Panc1 (cell line): ENCODE measurements at regions not wholly inside any gene's neighbourhood (a gene's known extent, or its start where the extent isn't known, plus 50 kb on each side); places are given as distances from the start of the nearest gene placed in this dataset.

Experiments
- POLR2AphosphoS5 ChIP-seq: IDR thresholded peaks from 2 replicates; pipeline ENCODE4 v1.6.1; 2012; ENCODE audit warnings: mild to moderate bottlenecking, low read depth, low read length, moderate library complexity
- SIN3A ChIP-seq: IDR thresholded peaks from 2 replicates; pipeline ENCODE4 v1.6.1; 2012; ENCODE audit warnings: low read depth, mild to moderate bottlenecking, low read length, moderate library complexity, borderline replicate concordance; ENCODE audit not compliant: insufficient read depth
- TF ChIP-seq, protein P1 (sequence below), 2 experiments: IDR thresholded peaks; 2 replicates each; pipeline ENCODE4 v1.6.1; 2011 to 2012; ENCODE audit warnings: low read depth in 2 of 2, control low read depth in 1 of 2, low read length in 1 of 2, mild to moderate bottlenecking in 1 of 2, moderate library complexity in 1 of 2; ENCODE audit not compliant: insufficient read depth in 1 of 2
- TF ChIP-seq, protein P2 (sequence below): fragments of 450-650 bp; IDR thresholded peaks from 2 replicates; pipeline ENCODE4 v1.5.1; 2017; ENCODE audit warnings: mild to moderate bottlenecking

DNA sequence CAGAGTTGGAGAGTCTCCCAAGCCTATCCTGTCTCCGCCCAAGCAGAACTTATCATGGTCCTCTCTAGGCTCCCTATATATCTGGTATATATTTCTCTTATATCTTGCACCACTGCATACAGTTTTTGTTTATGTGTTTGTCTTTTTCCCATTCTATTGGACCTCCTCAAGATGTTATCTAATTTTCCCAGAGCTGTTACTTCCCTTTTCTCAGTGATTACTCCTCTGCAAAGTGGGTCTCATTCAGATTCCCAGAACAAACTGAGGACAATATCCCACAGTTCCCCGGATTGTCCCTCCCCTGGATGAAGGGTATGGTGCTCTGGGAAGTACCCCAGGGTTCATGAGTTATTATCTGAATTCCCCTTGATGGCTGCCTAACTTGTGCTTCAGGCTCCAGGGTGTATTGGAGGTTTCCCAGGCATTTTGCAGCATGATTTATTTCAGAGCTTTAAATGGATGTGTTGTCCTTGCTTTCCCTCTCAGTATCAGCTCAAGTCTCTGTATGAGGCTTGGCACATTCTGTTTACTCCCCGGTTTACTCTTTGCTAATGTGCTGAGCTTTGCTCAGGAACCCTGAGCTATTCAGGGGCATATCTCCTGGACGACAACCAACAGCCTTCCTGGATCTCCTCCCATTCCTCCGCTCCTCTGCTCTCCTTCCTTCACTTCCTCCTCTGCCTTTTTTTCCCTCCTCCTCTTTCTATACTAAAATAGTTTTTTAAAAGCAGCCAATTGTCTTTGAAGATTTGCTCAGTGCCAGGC is 329.3 kb downstream of the SPRY2 start:
- TF ChIP-seq, protein P1, sequence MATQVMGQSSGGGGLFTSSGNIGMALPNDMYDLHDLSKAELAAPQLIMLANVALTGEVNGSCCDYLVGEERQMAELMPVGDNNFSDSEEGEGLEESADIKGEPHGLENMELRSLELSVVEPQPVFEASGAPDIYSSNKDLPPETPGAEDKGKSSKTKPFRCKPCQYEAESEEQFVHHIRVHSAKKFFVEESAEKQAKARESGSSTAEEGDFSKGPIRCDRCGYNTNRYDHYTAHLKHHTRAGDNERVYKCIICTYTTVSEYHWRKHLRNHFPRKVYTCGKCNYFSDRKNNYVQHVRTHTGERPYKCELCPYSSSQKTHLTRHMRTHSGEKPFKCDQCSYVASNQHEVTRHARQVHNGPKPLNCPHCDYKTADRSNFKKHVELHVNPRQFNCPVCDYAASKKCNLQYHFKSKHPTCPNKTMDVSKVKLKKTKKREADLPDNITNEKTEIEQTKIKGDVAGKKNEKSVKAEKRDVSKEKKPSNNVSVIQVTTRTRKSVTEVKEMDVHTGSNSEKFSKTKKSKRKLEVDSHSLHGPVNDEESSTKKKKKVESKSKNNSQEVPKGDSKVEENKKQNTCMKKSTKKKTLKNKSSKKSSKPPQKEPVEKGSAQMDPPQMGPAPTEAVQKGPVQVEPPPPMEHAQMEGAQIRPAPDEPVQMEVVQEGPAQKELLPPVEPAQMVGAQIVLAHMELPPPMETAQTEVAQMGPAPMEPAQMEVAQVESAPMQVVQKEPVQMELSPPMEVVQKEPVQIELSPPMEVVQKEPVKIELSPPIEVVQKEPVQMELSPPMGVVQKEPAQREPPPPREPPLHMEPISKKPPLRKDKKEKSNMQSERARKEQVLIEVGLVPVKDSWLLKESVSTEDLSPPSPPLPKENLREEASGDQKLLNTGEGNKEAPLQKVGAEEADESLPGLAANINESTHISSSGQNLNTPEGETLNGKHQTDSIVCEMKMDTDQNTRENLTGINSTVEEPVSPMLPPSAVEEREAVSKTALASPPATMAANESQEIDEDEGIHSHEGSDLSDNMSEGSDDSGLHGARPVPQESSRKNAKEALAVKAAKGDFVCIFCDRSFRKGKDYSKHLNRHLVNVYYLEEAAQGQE (IDR thresholded peaks at IDR 0.05; ENCODE audit: insufficient read depth in 1 of 2, low read depth in 2 of 2, low read length in 1 of 2): no peak
- TF ChIP-seq, protein P2, sequence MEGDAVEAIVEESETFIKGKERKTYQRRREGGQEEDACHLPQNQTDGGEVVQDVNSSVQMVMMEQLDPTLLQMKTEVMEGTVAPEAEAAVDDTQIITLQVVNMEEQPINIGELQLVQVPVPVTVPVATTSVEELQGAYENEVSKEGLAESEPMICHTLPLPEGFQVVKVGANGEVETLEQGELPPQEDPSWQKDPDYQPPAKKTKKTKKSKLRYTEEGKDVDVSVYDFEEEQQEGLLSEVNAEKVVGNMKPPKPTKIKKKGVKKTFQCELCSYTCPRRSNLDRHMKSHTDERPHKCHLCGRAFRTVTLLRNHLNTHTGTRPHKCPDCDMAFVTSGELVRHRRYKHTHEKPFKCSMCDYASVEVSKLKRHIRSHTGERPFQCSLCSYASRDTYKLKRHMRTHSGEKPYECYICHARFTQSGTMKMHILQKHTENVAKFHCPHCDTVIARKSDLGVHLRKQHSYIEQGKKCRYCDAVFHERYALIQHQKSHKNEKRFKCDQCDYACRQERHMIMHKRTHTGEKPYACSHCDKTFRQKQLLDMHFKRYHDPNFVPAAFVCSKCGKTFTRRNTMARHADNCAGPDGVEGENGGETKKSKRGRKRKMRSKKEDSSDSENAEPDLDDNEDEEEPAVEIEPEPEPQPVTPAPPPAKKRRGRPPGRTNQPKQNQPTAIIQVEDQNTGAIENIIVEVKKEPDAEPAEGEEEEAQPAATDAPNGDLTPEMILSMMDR: no peak
- TF ChIP-seq POLR2AphosphoS5: no peak
- TF ChIP-seq SIN3A: no peak
